Loucy (cell line): ENCODE measurements at regions not wholly inside any gene's neighbourhood (a gene's known extent, or its start where the extent isn't known, plus 50 kb on each side); places are given as distances from the start of the nearest gene placed in this dataset.
"Not testable (repeated sequence)": the region's sequence is repeated elsewhere in the genome, so short reads cannot be mapped to it uniquely, and the experiment has no call there.

ENCODE experiments used
- H2AFZ ChIP-seq: fragments of 200-600 bp; sonication (generic); 2 replicates; pipeline ENCODE4 v1.6.0; 2016; ENCODE audit warnings: antibody characterized with exemption, mild to moderate bottlenecking, low read length, moderate library complexity
- H3F3A ChIP-seq: fragments of 200-600 bp; 2 replicates; pipeline ENCODE4 v1.6.0; 2016; ENCODE audit warnings: antibody characterized with exemption, low read depth, mild to moderate bottlenecking
- H3K27me3 ChIP-seq: fragments of 200-600 bp; sonication (generic); 2 replicates; pipeline ENCODE4 v1.6.1; 2014; ENCODE audit warnings: low read length, mild to moderate bottlenecking; ENCODE audit not compliant: insufficient read depth, poor library complexity, severe bottlenecking
- H3K36me3 ChIP-seq: fragments of 200-600 bp; sonication (generic); 2 replicates; pipeline ENCODE4 v1.6.1; 2016; ENCODE audit warnings: low read length; ENCODE audit not compliant: insufficient read depth
- H3K4me1 ChIP-seq: fragments of 200-600 bp; sonication (generic); 2 replicates; pipeline ENCODE4 v1.5.1; 2014; ENCODE audit warnings: low read length, mild to moderate bottlenecking; ENCODE audit not compliant: insufficient read depth, poor library complexity, severe bottlenecking
- H3K4me2 ChIP-seq: fragments of 200-600 bp; sonication (generic); 2 replicates; pipeline ENCODE4 v1.6.0; 2014; ENCODE audit warnings: antibody characterized with exemption, low read length, low read depth, mild to moderate bottlenecking; ENCODE audit not compliant: poor library complexity, severe bottlenecking
- H3K4me3 ChIP-seq: fragments of 200-600 bp; sonication (generic); 2 replicates; pipeline ENCODE4 v1.5.1; 2014; ENCODE audit warnings: low read length, mild to moderate bottlenecking, mixed read lengths; ENCODE audit not compliant: poor library complexity, severe bottlenecking
- H3K79me2 ChIP-seq: fragments of 200-600 bp; sonication (generic); 2 replicates; pipeline ENCODE4 v1.6.1; 2014; ENCODE audit warnings: low read length; ENCODE audit not compliant: insufficient read depth
- H3K9ac ChIP-seq: fragments of 200-600 bp; sonication (generic); 2 replicates; pipeline ENCODE4 v1.6.0; 2014; ENCODE audit warnings: mild to moderate bottlenecking, low read depth, low read length, moderate library complexity; ENCODE audit not compliant: poor library complexity, severe bottlenecking
- H3K9me2 ChIP-seq: fragments of 200-600 bp; sonication (generic); replicated peaks from 2 replicates; pipeline ENCODE4 v1.6.1; 2016; ENCODE audit warnings: low read depth, low read length, mixed read lengths
- H3K9me3 ChIP-seq: fragments of 200-600 bp; sonication (generic); 2 replicates; pipeline ENCODE4 v1.6.1; 2014; ENCODE audit warnings: mild to moderate bottlenecking, antibody characterized with exemption, low read length, low read depth; ENCODE audit not compliant: insufficient read depth
- H4K20me1 ChIP-seq: fragments of 200-600 bp; sonication (generic); 2 replicates; pipeline ENCODE4 v1.6.0; 2014; ENCODE audit warnings: antibody characterized with exemption, low read length, mild to moderate bottlenecking; ENCODE audit not compliant: insufficient read depth, poor library complexity, severe bottlenecking
- EZH2phosphoT487 ChIP-seq: fragments of 200-600 bp; IDR thresholded peaks from 2 replicates; pipeline ENCODE4 v1.6.1; 2018; ENCODE audit warnings: antibody characterized with exemption, mild to moderate bottlenecking, moderate library complexity, borderline replicate concordance
- TF ChIP-seq, protein P1 (sequence below): fragments of 200-600 bp; sonication (generic); conservative IDR thresholded peaks from 2 replicates; pipeline ENCODE4 v1.5.1; 2014; ENCODE audit warnings: mild to moderate bottlenecking, antibody characterized with exemption, low read length

DNA sequence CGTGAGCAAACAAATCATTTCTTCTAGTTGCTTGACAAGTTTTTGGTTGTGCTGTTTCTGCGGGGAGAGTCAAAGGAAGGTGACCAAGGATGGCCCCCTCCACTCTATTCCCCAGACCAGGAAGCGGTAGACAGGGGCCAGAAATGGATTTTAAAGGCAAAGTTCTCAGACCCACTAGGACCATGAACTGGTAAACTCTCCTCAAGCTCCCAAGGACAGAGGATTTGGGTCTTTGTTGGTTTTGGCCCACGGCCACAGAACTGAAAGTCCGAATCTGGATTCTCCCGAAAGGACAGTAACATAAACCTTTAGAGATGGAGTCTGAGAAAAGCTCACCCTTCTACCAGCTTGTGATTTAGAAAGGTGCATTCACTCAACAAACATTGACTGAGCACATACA lies 85.9 kb upstream of the C2CD4B start:
- TF ChIP-seq, protein P1, sequence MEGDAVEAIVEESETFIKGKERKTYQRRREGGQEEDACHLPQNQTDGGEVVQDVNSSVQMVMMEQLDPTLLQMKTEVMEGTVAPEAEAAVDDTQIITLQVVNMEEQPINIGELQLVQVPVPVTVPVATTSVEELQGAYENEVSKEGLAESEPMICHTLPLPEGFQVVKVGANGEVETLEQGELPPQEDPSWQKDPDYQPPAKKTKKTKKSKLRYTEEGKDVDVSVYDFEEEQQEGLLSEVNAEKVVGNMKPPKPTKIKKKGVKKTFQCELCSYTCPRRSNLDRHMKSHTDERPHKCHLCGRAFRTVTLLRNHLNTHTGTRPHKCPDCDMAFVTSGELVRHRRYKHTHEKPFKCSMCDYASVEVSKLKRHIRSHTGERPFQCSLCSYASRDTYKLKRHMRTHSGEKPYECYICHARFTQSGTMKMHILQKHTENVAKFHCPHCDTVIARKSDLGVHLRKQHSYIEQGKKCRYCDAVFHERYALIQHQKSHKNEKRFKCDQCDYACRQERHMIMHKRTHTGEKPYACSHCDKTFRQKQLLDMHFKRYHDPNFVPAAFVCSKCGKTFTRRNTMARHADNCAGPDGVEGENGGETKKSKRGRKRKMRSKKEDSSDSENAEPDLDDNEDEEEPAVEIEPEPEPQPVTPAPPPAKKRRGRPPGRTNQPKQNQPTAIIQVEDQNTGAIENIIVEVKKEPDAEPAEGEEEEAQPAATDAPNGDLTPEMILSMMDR: no peak
- no peak for TF ChIP-seq EZH2phosphoT487
- H3K4me2 ChIP-seq: no peak overlapping the region
- no peak overlapping the region for H3K4me3 ChIP-seq
- H3F3A ChIP-seq: no peaks in the 10 kb centered on the region
- H3K9ac ChIP-seq: no peak overlapping the region
- H3K4me1 ChIP-seq: no peaks in the 10 kb centered on the region
- no peaks in the 10 kb centered on the region for H3K36me3 ChIP-seq
- H3K9me2 ChIP-seq: no peaks in the 10 kb centered on the region
- no peaks in the 10 kb centered on the region for H3K9me3 ChIP-seq
- no peaks in the 10 kb centered on the region for H4K20me1 ChIP-seq
- H3K79me2 ChIP-seq: no peaks in the 10 kb centered on the region
- H2AFZ ChIP-seq: no peak overlapping the region
- no peaks in the 10 kb centered on the region for H3K27me3 ChIP-seq

DNA sequence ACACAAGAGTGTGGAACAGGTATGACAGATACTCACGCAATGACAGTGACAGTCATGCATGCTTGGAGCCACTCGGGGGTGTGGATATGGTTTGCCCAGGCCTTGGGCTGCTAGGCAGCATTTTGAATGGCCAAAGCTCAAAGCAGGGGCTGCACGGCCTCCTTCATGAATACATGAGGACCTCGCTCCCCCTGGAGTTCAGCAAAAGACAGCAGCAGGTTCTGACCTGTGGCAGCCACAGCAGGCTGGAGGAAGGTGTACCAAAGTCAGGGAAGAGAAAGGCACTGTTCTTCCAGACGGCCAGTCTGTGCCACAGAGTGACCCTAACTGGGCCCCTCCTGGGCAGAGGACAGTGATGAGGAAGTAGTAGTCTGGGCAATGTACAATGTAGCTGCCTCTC lies 88.2 kb upstream of the C2CD4B start:
- Histone ChIP-seq H3K9me2 (no peaks in the 10 kb centered on the region), H3F3A (no peaks in the 10 kb centered on the region), H3K9me3 (no peaks in the 10 kb centered on the region), H3K79me2 (no peaks in the 10 kb centered on the region), H2AFZ (0 out of 2 replicates have a peak overlapping the region, but pooled peaks have one; percentile 46), H3K4me3 (no peak overlapping the region), H4K20me1 (no peaks in the 10 kb centered on the region), H3K4me1 (no peaks in the 10 kb centered on the region), H3K27me3 (no peaks in the 10 kb centered on the region), H3K9ac (no peak overlapping the region), H3K36me3 (no peaks in the 10 kb centered on the region), H3K4me2 (no peak overlapping the region)
- TF ChIP-seq, protein P1: peak; percentile 38
- no peak for TF ChIP-seq EZH2phosphoT487

DNA sequence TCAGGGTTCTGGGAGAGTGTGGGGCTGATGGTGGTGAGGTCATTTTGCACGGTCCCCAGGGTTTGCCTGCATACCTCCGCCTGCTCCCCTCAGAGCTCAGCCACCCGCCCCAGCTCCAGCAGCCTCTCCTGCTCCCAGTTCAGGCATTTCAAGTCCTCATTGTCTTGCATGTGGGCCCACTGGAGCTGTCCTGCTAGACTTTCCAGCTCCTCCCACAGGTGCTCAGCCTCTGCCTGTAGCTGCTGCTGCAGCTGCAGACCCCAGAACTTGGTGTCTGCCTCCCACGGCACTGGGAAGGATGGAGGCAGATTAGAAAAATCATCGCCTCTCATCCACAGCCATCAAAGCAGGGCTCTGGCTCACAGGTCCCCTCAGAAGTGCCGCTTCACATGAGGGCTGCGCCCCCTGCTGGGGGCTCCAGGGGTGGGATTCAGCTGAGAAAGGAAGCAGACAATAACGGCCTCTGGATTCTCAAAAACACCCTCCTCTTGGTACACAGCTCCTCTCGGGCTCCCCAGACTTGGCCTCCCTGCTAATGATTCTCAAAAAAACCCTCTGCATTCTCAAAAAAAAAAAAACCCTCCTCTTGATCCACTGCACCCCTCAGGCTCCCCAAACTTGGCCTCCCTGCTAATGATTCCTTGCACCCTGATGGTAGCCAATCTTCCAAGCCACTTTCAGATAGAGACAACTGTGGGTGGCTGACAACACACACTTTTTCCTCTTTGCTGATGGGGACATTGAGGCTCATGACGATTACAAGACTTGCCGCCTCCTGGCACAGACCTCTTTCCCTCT lies 89.3 kb upstream of the C2CD4B start:
- Histone ChIP-seq H3K4me3 (no peak overlapping the region), H3K36me3 (no peaks in the 10 kb centered on the region), H3F3A (no peaks in the 10 kb centered on the region), H2AFZ (peak overlapping the region; percentile 66), H4K20me1 (no peaks in the 10 kb centered on the region), H3K4me2 (no peak overlapping the region), H3K9ac (no peak overlapping the region), H3K9me2 (no peaks in the 10 kb centered on the region), H3K4me1 (no peaks in the 10 kb centered on the region), H3K79me2 (no peaks in the 10 kb centered on the region), H3K9me3 (no peaks in the 10 kb centered on the region), H3K27me3 (no peaks in the 10 kb centered on the region)
- TF ChIP-seq EZH2phosphoT487: no peak
- TF ChIP-seq, protein P1: peak; percentile 89

DNA sequence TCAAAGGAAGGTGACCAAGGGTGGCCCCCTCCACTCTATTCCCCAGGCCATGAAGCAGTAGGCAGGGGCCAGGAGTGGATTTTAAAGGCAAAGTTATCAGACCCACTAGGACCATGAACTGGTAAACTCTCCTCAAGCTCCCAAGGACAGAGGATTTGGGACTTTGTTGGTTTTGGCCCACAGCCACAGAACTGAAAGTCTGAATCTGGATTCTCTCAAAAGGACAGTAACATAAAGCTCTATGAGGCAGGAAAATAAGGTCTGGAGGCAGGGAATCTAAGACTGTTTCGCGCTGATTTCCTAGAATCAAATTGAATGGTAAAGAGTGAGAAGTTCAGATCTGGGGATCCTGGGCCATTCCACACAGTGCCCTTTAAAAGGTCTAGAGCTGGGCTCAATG lies 91.3 kb upstream of the C2CD4B start:
- not testable (repeated sequence) for H3K4me1 ChIP-seq, H3K4me3 ChIP-seq, H3K79me2 ChIP-seq, H3K27me3 ChIP-seq, H3F3A ChIP-seq, H3K9me3 ChIP-seq, H4K20me1 ChIP-seq, H2AFZ ChIP-seq, H3K36me3 ChIP-seq, H3K9me2 ChIP-seq, H3K4me2 ChIP-seq, H3K9ac ChIP-seq
